NT2/D1 (cell line): ENCODE measurements at regions not wholly inside any gene's neighbourhood (a gene's known extent, or its start where the extent isn't known, plus 50 kb on each side); places are given as distances from the start of the nearest gene placed in this dataset.

Experiments
- SUZ12 ChIP-seq: IDR thresholded peaks from 2 replicates; pipeline ENCODE4 v1.6.1; 2011; ENCODE audit not compliant: insufficient read length, insufficient read depth; ENCODE audit errors: extremely low read depth
- YY1 ChIP-seq: IDR thresholded peaks from 2 replicates; pipeline ENCODE4 v1.6.1; 2011; ENCODE audit not compliant: insufficient read length, insufficient read depth

DNA sequence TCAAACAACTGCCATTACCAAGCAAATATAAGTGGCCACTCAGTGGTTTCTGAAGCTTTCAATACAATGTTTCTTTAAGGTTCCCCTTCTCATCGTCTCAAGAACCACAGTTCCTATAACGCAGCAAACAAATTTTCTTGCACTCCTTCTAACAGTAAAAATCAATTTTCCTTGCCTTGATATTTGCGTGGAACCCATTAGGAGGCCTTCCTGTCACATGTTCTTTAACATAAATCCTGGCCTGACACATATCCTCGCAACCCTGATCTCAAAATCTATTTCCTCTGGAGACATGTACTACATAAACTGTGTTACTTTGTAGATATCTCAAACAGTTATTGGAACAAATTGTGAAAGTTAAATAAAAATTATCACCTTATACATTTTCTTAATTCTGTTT is 65.9 kb upstream of the MANEA start:
- no peak for TF ChIP-seq SUZ12
- no peak for TF ChIP-seq YY1
